ENCODE measurements at regions not wholly inside any gene's neighbourhood (a gene's known extent, or its start where the extent isn't known, plus 50 kb on each side); places are given as distances from the start of the nearest gene placed in this dataset.

- no peak for DNase-seq (ENCODE audit: low read depth)
- no peak overlapping the region for H3K4me3 ChIP-seq (ENCODE audit: low read length)
- no peak for TF ChIP-seq CTCF (conservative IDR thresholded peaks at IDR 0.05; ENCODE audit: low read depth, low read length)
Measured at GRCh38 chr7:19587291-19587690, 121.5 kb downstream of the POLR1F start.

- no peak overlapping the region for H3K4me3 ChIP-seq (ENCODE audit: low read length)
- no peak for TF ChIP-seq CTCF (conservative IDR thresholded peaks at IDR 0.05; ENCODE audit: low read depth, low read length)
- no peak for DNase-seq (ENCODE audit: low read depth)
Measured at GRCh38 chr7:19585761-19586160, 123.1 kb downstream of the POLR1F start.

- no peak overlapping the region for H3K4me3 ChIP-seq (ENCODE audit: low read length)
- no peak for DNase-seq (ENCODE audit: low read depth)
- TF ChIP-seq CTCF (conservative IDR thresholded peaks at IDR 0.05; ENCODE audit: low read depth, low read length), result no peak
Measured at GRCh38 chr7:19575909-19576557, 132.8 kb downstream of the POLR1F start.

GRCh38 chr7:19574131-19574530 lies 134.7 kb downstream of the POLR1F start:
- no peak overlapping the region for H3K4me3 ChIP-seq (ENCODE audit: low read length)
- DNase-seq (ENCODE audit: low read depth), result no peak
- TF ChIP-seq CTCF (conservative IDR thresholded peaks at IDR 0.05; ENCODE audit: low read depth, low read length), result no peak

GRCh38 chr7:19572566-19572965 lies 136.3 kb downstream of the POLR1F start:
- no peak for DNase-seq (ENCODE audit: low read depth)
- no peak overlapping the region for H3K4me3 ChIP-seq (ENCODE audit: low read length)
- TF ChIP-seq CTCF (conservative IDR thresholded peaks at IDR 0.05; ENCODE audit: low read depth, low read length), result no peak

GRCh38 chr7:19567011-19567410 lies 141.8 kb downstream of the POLR1F start:
- DNase-seq (ENCODE audit: low read depth), result no peak

More at GRCh38 chr7:19567011-19567410, 141.8 kb downstream of the POLR1F start:
- no peak for TF ChIP-seq CTCF (conservative IDR thresholded peaks at IDR 0.05; ENCODE audit: low read depth, low read length)
- H3K4me3 ChIP-seq (ENCODE audit: low read length), result no peak overlapping the region

All from retinal pigment epithelial cell (primary cell).